ENCODE measurements at regions not wholly inside any gene's neighbourhood (a gene's known extent, or its start where the extent isn't known, plus 50 kb on each side); places are given as distances from the start of the nearest gene placed in this dataset.

GRCh38 chr19:21626091-21626490 is 120.7 kb downstream of the ZNF429 start:
- no peak for TF ChIP-seq USF2 (IDR thresholded peaks at IDR 0.05; ENCODE audit: borderline replicate concordance, low read depth, low read length)
- no peak for TF ChIP-seq RBBP5 (conservative IDR thresholded peaks at IDR 0.05)
- TF ChIP-seq ZZZ3 (IDR thresholded peaks at IDR 0.05; ENCODE audit: control insufficient read depth, insufficient read length, low read depth): no peak
- no peak for TF ChIP-seq CTCF (IDR thresholded peaks at IDR 0.05 in 2 of 3, conservative IDR thresholded peaks at IDR 0.05 in 1 of 3; ENCODE audit: control insufficient read depth in 2 of 3, extremely low read depth in 1 of 3, insufficient read depth in 1 of 3, low read depth in 3 of 3, low read length in 3 of 3)
- TF ChIP-seq IKZF2 (IDR thresholded peaks at IDR 0.05): no peak
- no peak for TF ChIP-seq MAX (IDR thresholded peaks at IDR 0.05; ENCODE audit: low read depth, low read length)
- no peak for TF ChIP-seq POLR2AphosphoS5 (IDR thresholded peaks at IDR 0.05; ENCODE audit: low read length)
- no peak for TF ChIP-seq SMAD5 (IDR thresholded peaks at IDR 0.05; ENCODE audit: low read depth)

All from GM12878 (cell line).